H1 (cell line): ENCODE measurements at regions not wholly inside any gene's neighbourhood (a gene's known extent, or its start where the extent isn't known, plus 50 kb on each side); places are given as distances from the start of the nearest gene placed in this dataset.

Experiments used
- CTCF ChIA-PET: fragments of 300-600 bp; sonication (Branson Sonifier 250); formaldehyde crosslinking; loops from one replicate; lab custom pipeline; 2021; ENCODE audit not compliant: partially characterized antibody; lab: Charles Lee
- POLR2A ChIA-PET: fragments of 300-600 bp; sonication (Branson Sonifier 250); formaldehyde crosslinking; loops from one replicate; lab custom pipeline; 2021; ENCODE audit warnings: inconsistent platforms; ENCODE audit not compliant: partially characterized antibody; lab: Charles Lee
- DNase-seq, 2 experiments: peaks; one replicate each; pipeline versions ENCODE4 v3.0.0 to v3.0.0-alpha.2; 2010 to 2022; ENCODE audit warnings: low spot score in 2 of 2, low read depth in 1 of 2, mixed read lengths in 1 of 2
- FAIRE-seq: peaks from 2 replicates; lab custom pipeline; 2011; peaks lifted over from hg19 to GRCh38; lab: Jason Lieb, UNC
- H2AFZ ChIP-seq: 2 replicates; pipeline ENCODE4 v1.8.1; 2012; ENCODE audit warnings: low read length, inconsistent platforms
- H2AK5ac ChIP-seq: 2 replicates; pipeline ENCODE4 v1.6.1; 2013; ENCODE audit warnings: low read depth, low read length
- H2BK120ac ChIP-seq: replicated peaks from 2 replicates; pipeline ENCODE3; 2013; ENCODE audit warnings: low read depth, low read length, inconsistent platforms
- H2BK12ac ChIP-seq: 2 replicates; pipeline ENCODE4 v1.6.1; 2013; ENCODE audit warnings: low read depth, low read length
- H2BK15ac ChIP-seq: 2 replicates; pipeline ENCODE4 v1.6.1; 2013; ENCODE audit warnings: low read length
- H2BK20ac ChIP-seq: 2 replicates; pipeline ENCODE4 v1.6.1; 2013; ENCODE audit warnings: low read length
- H2BK5ac ChIP-seq: 2 replicates; pipeline ENCODE4 v1.6.1; 2013; ENCODE audit warnings: low read depth, low read length
- H3K14ac ChIP-seq: 2 replicates; pipeline ENCODE4 v1.6.1; 2013; ENCODE audit warnings: inconsistent platforms; ENCODE audit not compliant: insufficient read length
- H3K18ac ChIP-seq: 2 replicates; pipeline ENCODE4 v1.6.1; 2013; ENCODE audit warnings: low read length; ENCODE audit errors: extremely low read depth
- H3K23ac ChIP-seq: 2 replicates; pipeline ENCODE4 v1.6.1; 2013; ENCODE audit warnings: inconsistent platforms; ENCODE audit not compliant: insufficient read length
- H3K23me2 ChIP-seq: 2 replicates; pipeline ENCODE4 v1.6.1; 2013; ENCODE audit warnings: low read depth, low read length
- H3K27ac ChIP-seq: 2 replicates; pipeline ENCODE4 v1.6.1; 2011; ENCODE audit warnings: low read depth, low read length, inconsistent platforms
- H3K27me3 ChIP-seq, 4 experiments: replicated peaks in 1 of 4; 1 replicate in 1 of 4; 2 replicates in 3 of 4; pipeline versions ENCODE4 v1.6.1 to v1.8.1; 2011 to 2013; ENCODE audit warnings: low read length in 3 of 4, mild to moderate bottlenecking in 3 of 4, inconsistent platforms in 2 of 4, mixed read lengths in 2 of 4, moderate library complexity in 1 of 4; ENCODE audit not compliant: control insufficient read depth in 3 of 4, insufficient read depth in 3 of 4; ENCODE audit errors: extremely low read depth in 1 of 4
- H3K36me3 ChIP-seq, 4 experiments: 2 replicates each; pipeline versions ENCODE4 v1.6.1 to v1.8.1; 2011 to 2013; ENCODE audit warnings: mild to moderate bottlenecking in 4 of 4, low read length in 3 of 4, moderate library complexity in 2 of 4, control low read depth in 1 of 4, inconsistent platforms in 1 of 4; ENCODE audit not compliant: insufficient read depth in 4 of 4, control insufficient read depth in 2 of 4
- H3K4ac ChIP-seq: replicated peaks from 2 replicates; pipeline ENCODE3; 2013; ENCODE audit warnings: low read length, low read depth, mixed read lengths, inconsistent platforms; ENCODE audit not compliant: insufficient read length
- H3K4me1 ChIP-seq, 4 experiments: replicated peaks in 1 of 4; 1 replicate in 1 of 4; 2 replicates in 3 of 4; pipeline versions ENCODE4 v1.6.1 to v1.8.1; 2011 to 2013; ENCODE audit warnings: low read length in 3 of 4, inconsistent platforms in 2 of 4, mixed read lengths in 1 of 4; ENCODE audit not compliant: insufficient read depth in 4 of 4, control insufficient read depth in 3 of 4
- H3K4me2 ChIP-seq, 2 experiments: 2 replicates each; pipeline versions ENCODE4 v1.6.1 to v1.8.1; 2011 to 2013; ENCODE audit warnings: low read depth in 2 of 2, low read length in 2 of 2, control low read depth in 1 of 2, inconsistent platforms in 1 of 2, mild to moderate bottlenecking in 1 of 2; ENCODE audit not compliant: insufficient read depth in 1 of 2
- H3K4me3 ChIP-seq, 4 experiments: fragments of 200-600, 300-600 bp in 1 of 4; sonication (generic), shearing (Covaris generic), sonication (Bioruptor Twin) in 1 of 4; 2 replicates each; pipeline versions ENCODE4 v1.5.1 to v1.8.1; 2011 to 2016; ENCODE audit warnings: low read length in 4 of 4, low read depth in 3 of 4, control low read depth in 2 of 4, inconsistent platforms in 2 of 4, mild to moderate bottlenecking in 2 of 4, mixed read lengths in 1 of 4, moderate library complexity in 1 of 4; ENCODE audit not compliant: insufficient read depth in 2 of 4; ENCODE audit errors: extremely low read depth in 1 of 4
- H3K56ac ChIP-seq: replicated peaks from 2 replicates; pipeline ENCODE3; 2013; ENCODE audit warnings: low read depth, mild to moderate bottlenecking, mixed read lengths, low read length, inconsistent platforms; ENCODE audit not compliant: insufficient read length
- H3K79me1 ChIP-seq: 2 replicates; pipeline ENCODE4 v1.6.1; 2013; ENCODE audit warnings: low read depth, low read length, control low read depth
- H3K79me2 ChIP-seq, 2 experiments: 2 replicates each; pipeline versions ENCODE4 v1.6.1 to v1.8.1; 2012 to 2013; ENCODE audit warnings: low read length in 2 of 2, mild to moderate bottlenecking in 2 of 2, inconsistent platforms in 1 of 2; ENCODE audit not compliant: insufficient read depth in 2 of 2, control insufficient read depth in 1 of 2
- H3K9ac ChIP-seq, 4 experiments: replicated peaks in 1 of 4; 1 replicate in 1 of 4; 2 replicates in 3 of 4; pipeline versions ENCODE4 v1.6.1 to v1.8.1; 2011 to 2013; ENCODE audit warnings: low read depth in 3 of 4, low read length in 3 of 4, control low read depth in 2 of 4, mild to moderate bottlenecking in 2 of 4, moderate library complexity in 2 of 4, inconsistent platforms in 1 of 4; ENCODE audit errors: extremely low read depth in 1 of 4
- H3K9me3 ChIP-seq, 2 experiments: 2 replicates each; pipeline versions ENCODE4 v1.6.1 to v1.8.1; 2012 to 2013; ENCODE audit warnings: mild to moderate bottlenecking in 2 of 2, moderate library complexity in 2 of 2, control low read depth in 1 of 2, inconsistent platforms in 1 of 2, low read depth in 1 of 2, low read length in 1 of 2, mixed read lengths in 1 of 2; ENCODE audit not compliant: insufficient read depth in 2 of 2
- H4K20me1 ChIP-seq, 2 experiments: replicated peaks in 1 of 2; 2 replicates each; pipeline versions ENCODE3 to v1.8.1; 2011 to 2013; ENCODE audit warnings: inconsistent platforms in 2 of 2, low read length in 2 of 2, mild to moderate bottlenecking in 1 of 2; ENCODE audit not compliant: insufficient read depth in 2 of 2, control insufficient read depth in 1 of 2
- H4K5ac ChIP-seq: 2 replicates; pipeline ENCODE4 v1.6.1; 2013; ENCODE audit warnings: low read length, low read depth, mixed read lengths, inconsistent platforms; ENCODE audit not compliant: insufficient read length
- H4K8ac ChIP-seq: 2 replicates; pipeline ENCODE4 v1.8.0; 2013; ENCODE audit warnings: mild to moderate bottlenecking, moderate library complexity, low read length, inconsistent platforms; ENCODE audit not compliant: insufficient read depth; ENCODE audit errors: extremely low read depth
- H4K91ac ChIP-seq: replicated peaks from 2 replicates; pipeline ENCODE3; 2013; ENCODE audit warnings: low read length, mixed read lengths, inconsistent platforms; ENCODE audit not compliant: insufficient read length
- BACH1 ChIP-seq: IDR thresholded peaks from 2 replicates; pipeline ENCODE4 v1.6.1; 2012; ENCODE audit warnings: low read length, improper control_type of control experiment
- EZH2 ChIP-seq: fragments of 200-600 bp; sonication (generic); IDR thresholded peaks from 2 replicates; pipeline ENCODE4 v1.7.1; 2012; ENCODE audit warnings: low read depth, mild to moderate bottlenecking, moderate library complexity, low read length, inconsistent platforms; ENCODE audit not compliant: severe bottlenecking
- KDM1A ChIP-seq: fragments of 200-600, 300-600 bp; sonication (generic); IDR thresholded peaks from 2 replicates; pipeline ENCODE4 v1.7.1; 2016; ENCODE audit warnings: mild to moderate bottlenecking, low read length, borderline replicate concordance
- MAX ChIP-seq: IDR thresholded peaks from 2 replicates; pipeline ENCODE4 v1.6.1; 2012; ENCODE audit warnings: inconsistent platforms
- NANOG ChIP-seq: IDR thresholded peaks from 2 replicates; pipeline ENCODE4 v1.6.1; 2011; ENCODE audit warnings: low read length, low read depth, mild to moderate bottlenecking, inconsistent platforms; ENCODE audit not compliant: insufficient read depth, poor library complexity, severe bottlenecking
- SAP30 ChIP-seq: fragments of 300-600 bp; sonication (generic); IDR thresholded peaks from 2 replicates; pipeline ENCODE4 v1.7.1; 2012; ENCODE audit warnings: low read length, moderate library complexity, mild to moderate bottlenecking, inconsistent platforms; ENCODE audit not compliant: insufficient read depth, insufficient replicate concordance
- SRF ChIP-seq: IDR thresholded peaks from 2 replicates; pipeline ENCODE4 v1.6.1; 2011; ENCODE audit warnings: mild to moderate bottlenecking, low read depth, low read length, moderate library complexity
- TAF7 ChIP-seq: optimal IDR thresholded peaks from 2 replicates; pipeline ENCODE3; 2011; ENCODE audit warnings: low read depth, mild to moderate bottlenecking, inconsistent platforms, low read length, moderate library complexity, borderline replicate concordance
- WGBS, 2 experiments: shearing (Covaris generic) in 1 of 2; methylation state at CpG; one replicate each; pipeline versions ENCODE4 v1.1.6 to v1.1.7; 2013 to 2015; ENCODE audit warnings: low lambda C conversion rate in 2 of 2, mixed read lengths in 2 of 2, inconsistent platforms in 1 of 2, low coverage in 1 of 2, missing lambda C conversion rate in 1 of 2; ENCODE audit not compliant: insufficient replicate concordance in 2 of 2, insufficient coverage in 1 of 2, insufficient read length in 1 of 2; ENCODE audit errors: extremely low coverage in 1 of 2, missing lambda C conversion rate in 1 of 2; 5-methylcytosine and 5-hydroxymethylcytosine counted together

- DNase-seq: no peak
- Histone ChIP-seq H3K14ac (no peak overlapping the region), H3K9me3 (no peaks in the 10 kb centered on the region), H2AK5ac (no peak overlapping the region)
- TF ChIP-seq EZH2 (no peak), TAF7 (no peak), SAP30 (no peak), BACH1 (no peak), NANOG (no peak), SRF (no peak), MAX (no peak), KDM1A (no peak)
- TF ChIP-seq, all 59 proteins: peak for 0
- FAIRE-seq: no peak
- ChIA-PET CTCF (interaction anchor here (0.9 to 1.1 kb wide), 2 partner anchors 11 to 36 kb away, joined by 3 to 4 read pairs; no protein-coding TSS in a partner anchor), POLR2A (interaction anchor here (0.6 kb wide), 1 partner anchor 212 kb away, joined by 4 read pairs; no protein-coding TSS in a partner anchor)
- Histone ChIP-seq H3K36me3 (no peaks in the 10 kb centered on the region), H4K5ac (no peak overlapping the region), H4K91ac (no peak overlapping the region), H3K79me2 (no peaks in the 10 kb centered on the region), H3K79me1 (no peaks in the 10 kb centered on the region), H4K20me1 (no peaks in the 10 kb centered on the region), H3K56ac (no peak overlapping the region), H2AFZ (no peak overlapping the region), H2BK12ac (no peak overlapping the region), H3K27ac (no peak overlapping the region), H3K23me2 (no peaks in the 10 kb centered on the region), H3K4me1 (no peaks in the 10 kb centered on the region), H2BK20ac (peak overlapping the region; percentile 36; the same call in 1 of the 2 replicates), H2BK120ac (no peak overlapping the region), H3K4ac (no peak overlapping the region), H3K9ac (no peak overlapping the region), H3K4me2 (no peak overlapping the region), H3K4me3 (no peak overlapping the region), H4K8ac (no peak overlapping the region), H2BK15ac (peak overlapping the region; percentile 54; the same call in 1 of the 2 replicates), H2BK5ac (no peak overlapping the region), H3K23ac (no peak overlapping the region), H3K27me3 (no peaks in the 10 kb centered on the region), H3K18ac (no peak overlapping the region)
- 92% methylated on average over 10 of the region's 10 CpGs; no CpG with 5 or more reads in 1 of the 2 experiments for WGBS, 2 experiments
Observed at GRCh38 chr6:14693301-14694192, 552.3 kb upstream of the JARID2 start.
